Keratinocyte (primary cell): ENCODE measurements at regions not wholly inside any gene's neighbourhood (a gene's known extent, or its start where the extent isn't known, plus 50 kb on each side); places are given as distances from the start of the nearest gene placed in this dataset.
"Not testable (repeated sequence)": the region's sequence is repeated elsewhere in the genome, so short reads cannot be mapped to it uniquely, and the experiment has no call there.

Experiments used
- DNase-seq: peaks from one replicate; pipeline ENCODE4 v3.0.0-alpha.2; 2011; ENCODE audit warnings: low read depth, missing footprints, low spot score
- FAIRE-seq: peaks from 2 replicates; lab custom pipeline; 2011; peaks lifted over from hg19 to GRCh38; lab: Jason Lieb, UNC
- H2AFZ ChIP-seq: 2 replicates; pipeline ENCODE4 v1.6.0; 2012; ENCODE audit warnings: low read length, control low read depth, inconsistent platforms; ENCODE audit not compliant: control insufficient read depth
- H3K27ac ChIP-seq: 2 replicates; pipeline ENCODE4 v1.5.1; 2011; ENCODE audit warnings: low read length; ENCODE audit not compliant: control insufficient read depth, insufficient read depth
- H3K27me3 ChIP-seq: 3 replicates; pipeline ENCODE4 v1.6.0; 2011; ENCODE audit warnings: low read length; ENCODE audit not compliant: control insufficient read depth, insufficient read depth; ENCODE audit errors: extremely low read depth
- H3K36me3 ChIP-seq, 2 experiments: 2 replicates in 1 of 2; 3 replicates in 1 of 2; pipeline ENCODE4 v1.5.1; 2011; ENCODE audit warnings: low read length in 2 of 2, mild to moderate bottlenecking in 1 of 2; ENCODE audit not compliant: control insufficient read depth in 2 of 2, insufficient read depth in 2 of 2; ENCODE audit errors: extremely low read depth in 1 of 2
- H3K4me1 ChIP-seq: 3 replicates; pipeline ENCODE4 v1.5.1; 2011; ENCODE audit warnings: low read length; ENCODE audit not compliant: control insufficient read depth, insufficient read depth; ENCODE audit errors: extremely low read depth
- H3K4me2 ChIP-seq: 3 replicates; pipeline ENCODE4 v1.6.0; 2011; ENCODE audit warnings: low read depth, low read length; ENCODE audit not compliant: control insufficient read depth, insufficient read depth; ENCODE audit errors: extremely low read depth
- H3K4me3 ChIP-seq, 3 experiments: fragments of 200-600 bp in 1 of 3; sonication (generic) in 1 of 3; 2 replicates in 2 of 3; 3 replicates in 1 of 3; pipeline ENCODE4 v1.5.1; 2011 to 2016; ENCODE audit warnings: low read length in 3 of 3, mild to moderate bottlenecking in 3 of 3, control low read depth in 2 of 3, inconsistent platforms in 1 of 3, low read depth in 1 of 3, mixed read lengths in 1 of 3, mixed run types in 1 of 3, moderate library complexity in 1 of 3; ENCODE audit not compliant: control insufficient read depth in 2 of 3, insufficient read depth in 2 of 3; ENCODE audit errors: extremely low read depth in 1 of 3
- H3K79me2 ChIP-seq: 2 replicates; pipeline ENCODE4 v1.6.0; 2012; ENCODE audit warnings: low read length; ENCODE audit not compliant: control insufficient read depth, insufficient read depth
- H3K9ac ChIP-seq: 3 replicates; pipeline ENCODE4 v1.6.0; 2011; ENCODE audit warnings: low read length; ENCODE audit not compliant: control insufficient read depth, insufficient read depth; ENCODE audit errors: extremely low read depth
- H3K9me1 ChIP-seq: 3 replicates; pipeline ENCODE4 v1.6.0; 2011; ENCODE audit warnings: low read length; ENCODE audit not compliant: control insufficient read depth, insufficient read depth; ENCODE audit errors: extremely low read depth
- H3K9me3 ChIP-seq: 2 replicates; pipeline ENCODE4 v1.5.1; 2012; ENCODE audit warnings: low read depth, low read length; ENCODE audit not compliant: control insufficient read depth
- H4K20me1 ChIP-seq: 3 replicates; pipeline ENCODE4 v1.6.0; 2011; ENCODE audit warnings: low read length; ENCODE audit not compliant: control insufficient read depth, insufficient read depth; ENCODE audit errors: extremely low read depth
- EZH2 ChIP-seq: IDR thresholded peaks from one replicate; pipeline ENCODE4 v1.6.1; 2012; ENCODE audit warnings: inconsistent platforms, mild to moderate bottlenecking, low read length, moderate library complexity
- dilution Hi-C: fragments of 300-500 bp; cut with MboI; formaldehyde crosslinking; loops from one replicate; pipeline ENCODE4 v1.7.0; 2020; ENCODE audit warnings: low sequenced_read_pairs; ENCODE audit not compliant: extremely low pct_ligation_motif_present
- TF ChIP-seq, protein P1 (sequence below), 3 experiments: IDR thresholded peaks in 1 of 3; conservative IDR thresholded peaks in 1 of 3; optimal IDR thresholded peaks in 1 of 3; 2 replicates in 2 of 3; 3 replicates in 1 of 3; pipeline versions ENCODE3 to v1.5.1; 2011; ENCODE audit warnings: low read length in 3 of 3, mild to moderate bottlenecking in 3 of 3, moderate library complexity in 2 of 3, control low read depth in 1 of 3, inconsistent platforms in 1 of 3; ENCODE audit not compliant: insufficient read depth in 2 of 3; ENCODE audit errors: extremely low read depth in 1 of 3

- no peaks in the 10 kb centered on the region for H4K20me1 ChIP-seq
- no peak overlapping the region for H3K4me2 ChIP-seq
- H3K4me1 ChIP-seq = no peaks in the 10 kb centered on the region
- TF ChIP-seq, protein P1, sequence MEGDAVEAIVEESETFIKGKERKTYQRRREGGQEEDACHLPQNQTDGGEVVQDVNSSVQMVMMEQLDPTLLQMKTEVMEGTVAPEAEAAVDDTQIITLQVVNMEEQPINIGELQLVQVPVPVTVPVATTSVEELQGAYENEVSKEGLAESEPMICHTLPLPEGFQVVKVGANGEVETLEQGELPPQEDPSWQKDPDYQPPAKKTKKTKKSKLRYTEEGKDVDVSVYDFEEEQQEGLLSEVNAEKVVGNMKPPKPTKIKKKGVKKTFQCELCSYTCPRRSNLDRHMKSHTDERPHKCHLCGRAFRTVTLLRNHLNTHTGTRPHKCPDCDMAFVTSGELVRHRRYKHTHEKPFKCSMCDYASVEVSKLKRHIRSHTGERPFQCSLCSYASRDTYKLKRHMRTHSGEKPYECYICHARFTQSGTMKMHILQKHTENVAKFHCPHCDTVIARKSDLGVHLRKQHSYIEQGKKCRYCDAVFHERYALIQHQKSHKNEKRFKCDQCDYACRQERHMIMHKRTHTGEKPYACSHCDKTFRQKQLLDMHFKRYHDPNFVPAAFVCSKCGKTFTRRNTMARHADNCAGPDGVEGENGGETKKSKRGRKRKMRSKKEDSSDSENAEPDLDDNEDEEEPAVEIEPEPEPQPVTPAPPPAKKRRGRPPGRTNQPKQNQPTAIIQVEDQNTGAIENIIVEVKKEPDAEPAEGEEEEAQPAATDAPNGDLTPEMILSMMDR (optimal IDR thresholded peaks at IDR 0.05 in 1 of 3, IDR thresholded peaks at IDR 0.05 in 1 of 3, conservative IDR thresholded peaks at IDR 0.05 in 1 of 3; ENCODE audit: extremely low read depth in 1 of 3, insufficient read depth in 2 of 3, low read length in 3 of 3) = no peak
- no peak for TF ChIP-seq EZH2
- DNase-seq (no peak), FAIRE-seq (no peak)
- H3K9ac ChIP-seq = no peak overlapping the region
- peaks cover 2% of the 10 kb centered on the region for H3K9me3 ChIP-seq
- H3K27me3 ChIP-seq = no peaks in the 10 kb centered on the region
- H3K9me1 ChIP-seq = no peaks in the 10 kb centered on the region
- no peak overlapping the region for H3K4me3 ChIP-seq
- no peaks in the 10 kb centered on the region for H3K36me3 ChIP-seq
- H3K27ac ChIP-seq = no peak overlapping the region
- dilution Hi-C loops = no loop called here
- H2AFZ ChIP-seq = no peak overlapping the region
- no peaks in the 10 kb centered on the region for H3K79me2 ChIP-seq
Observed at GRCh38 chr15:26029146-26029545, 166.0 kb upstream of the ATP10A start.

DNA sequence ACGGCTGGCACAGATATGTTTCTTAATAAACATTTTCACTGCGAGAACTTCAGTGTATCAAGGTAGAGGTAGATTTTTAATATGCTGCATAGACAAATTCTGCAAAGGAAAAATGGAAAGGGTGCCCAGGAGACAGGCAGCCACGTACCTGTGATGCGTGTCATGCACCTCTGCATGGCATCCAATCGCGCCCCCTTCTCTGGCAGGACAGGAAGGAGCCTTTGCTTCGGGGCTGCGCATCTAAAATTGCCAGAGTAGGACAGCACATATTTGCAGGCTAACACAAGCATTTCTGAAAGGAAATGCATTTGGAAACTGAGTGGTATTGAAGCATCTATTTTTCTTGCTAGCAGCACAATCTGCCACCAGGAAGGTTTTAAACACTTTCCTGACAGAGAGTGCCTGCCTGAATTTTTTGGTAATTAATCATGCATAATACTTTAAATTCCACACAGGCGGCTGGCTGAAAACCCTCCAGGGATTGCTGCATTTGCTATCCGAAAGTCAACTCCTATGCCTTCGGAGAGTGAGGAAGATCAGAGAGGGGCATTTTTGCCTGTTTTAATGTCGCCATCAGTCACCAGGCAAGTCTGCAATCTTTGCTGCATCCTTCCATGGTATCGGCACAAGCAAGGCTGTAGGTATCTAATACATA, 165.1 kb upstream of the ATP10A start:
- Histone ChIP-seq H3K27me3 (no peaks in the 10 kb centered on the region), H2AFZ (no peak overlapping the region), H3K4me2 (no peak overlapping the region), H3K36me3 (no peaks in the 10 kb centered on the region), H3K27ac (no peak overlapping the region), H3K79me2 (no peaks in the 10 kb centered on the region), H3K4me3 (no peak overlapping the region), H3K9me1 (no peaks in the 10 kb centered on the region), H3K9ac (no peak overlapping the region), H3K4me1 (no peaks in the 10 kb centered on the region), H4K20me1 (no peaks in the 10 kb centered on the region), H3K9me3 (peaks cover 2% of the 10 kb centered on the region)
- dilution Hi-C loops = no loop called here
- no peak for FAIRE-seq
- TF ChIP-seq EZH2 = no peak
- TF ChIP-seq, protein P1 (optimal IDR thresholded peaks at IDR 0.05 in 1 of 3, IDR thresholded peaks at IDR 0.05 in 1 of 3, conservative IDR thresholded peaks at IDR 0.05 in 1 of 3; ENCODE audit: extremely low read depth in 1 of 3, insufficient read depth in 2 of 3, low read length in 3 of 3) = no peak
- DNase-seq = no peak

- H3K27ac ChIP-seq, H3K9me1 ChIP-seq, H3K27me3 ChIP-seq, H3K36me3 ChIP-seq, H2AFZ ChIP-seq, dilution Hi-C loops, FAIRE-seq, H3K9ac ChIP-seq, H3K4me1 ChIP-seq, H3K9me3 ChIP-seq, H3K4me3 ChIP-seq, DNase-seq, H4K20me1 ChIP-seq, H3K79me2 ChIP-seq, H3K4me2 ChIP-seq: not testable (repeated sequence)
Observed at GRCh38 chr15:26026671-26027070, 163.5 kb upstream of the ATP10A start.
